DOHH2 (cell line): ENCODE measurements at regions not wholly inside any gene's neighbourhood (a gene's known extent, or its start where the extent isn't known, plus 50 kb on each side); places are given as distances from the start of the nearest gene placed in this dataset.

Source experiments
- EZH2phosphoT487 ChIP-seq: fragments of 200-600 bp; sonication (generic); IDR thresholded peaks from 2 replicates; pipeline ENCODE4 v1.6.1; 2017; ENCODE audit warnings: borderline replicate concordance, mild to moderate bottlenecking, antibody characterized with exemption, low read length, moderate library complexity, mixed read lengths
- TF ChIP-seq, protein P1 (sequence below): fragments of 200-600 bp; sonication (generic); IDR thresholded peaks from one replicate; pipeline ENCODE4 v1.5.1; 2014; ENCODE audit warnings: antibody characterized with exemption, mild to moderate bottlenecking, low read depth, low read length; ENCODE audit not compliant: poor library complexity, severe bottlenecking

DNA sequence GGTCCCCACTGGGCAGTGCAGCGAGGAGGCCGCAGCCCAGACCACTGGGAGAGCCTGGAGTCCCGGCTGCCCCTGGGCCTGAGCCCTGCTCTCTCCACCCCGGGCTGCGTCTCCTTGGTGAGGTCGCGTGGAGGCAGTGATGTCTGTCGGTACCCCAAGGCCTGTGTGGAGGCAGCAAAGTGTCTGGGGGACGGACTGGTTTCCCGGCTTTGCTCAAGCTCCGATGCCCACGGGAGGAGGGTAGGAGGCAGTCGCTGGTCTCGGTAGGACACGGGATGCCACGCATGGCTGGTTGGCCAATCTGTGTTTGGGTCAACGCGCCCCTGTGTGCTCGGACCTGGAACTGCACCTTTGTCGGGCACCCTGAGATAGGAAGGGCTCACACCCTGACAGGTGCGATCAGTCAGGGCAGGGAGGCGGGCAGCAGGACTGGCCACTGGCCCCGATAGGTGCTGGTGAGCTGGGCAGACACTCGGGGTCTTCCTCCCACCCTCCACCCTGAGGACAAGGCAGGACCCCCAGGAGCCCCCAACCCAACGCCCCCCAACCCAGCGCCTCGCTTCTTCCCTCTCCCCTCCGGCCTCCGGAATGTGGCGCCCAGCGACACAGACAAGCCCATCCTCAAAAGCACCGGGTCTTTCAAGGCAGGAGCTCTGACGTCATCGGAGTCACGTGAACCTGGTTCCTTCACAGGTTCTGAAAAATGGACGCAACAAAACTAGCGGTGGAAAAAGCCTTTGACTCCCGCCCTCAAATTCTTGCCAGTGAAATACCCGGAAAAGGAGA is 288.6 kb downstream of the NDUFA10 start:
- no peak for TF ChIP-seq EZH2phosphoT487
- TF ChIP-seq, protein P1, sequence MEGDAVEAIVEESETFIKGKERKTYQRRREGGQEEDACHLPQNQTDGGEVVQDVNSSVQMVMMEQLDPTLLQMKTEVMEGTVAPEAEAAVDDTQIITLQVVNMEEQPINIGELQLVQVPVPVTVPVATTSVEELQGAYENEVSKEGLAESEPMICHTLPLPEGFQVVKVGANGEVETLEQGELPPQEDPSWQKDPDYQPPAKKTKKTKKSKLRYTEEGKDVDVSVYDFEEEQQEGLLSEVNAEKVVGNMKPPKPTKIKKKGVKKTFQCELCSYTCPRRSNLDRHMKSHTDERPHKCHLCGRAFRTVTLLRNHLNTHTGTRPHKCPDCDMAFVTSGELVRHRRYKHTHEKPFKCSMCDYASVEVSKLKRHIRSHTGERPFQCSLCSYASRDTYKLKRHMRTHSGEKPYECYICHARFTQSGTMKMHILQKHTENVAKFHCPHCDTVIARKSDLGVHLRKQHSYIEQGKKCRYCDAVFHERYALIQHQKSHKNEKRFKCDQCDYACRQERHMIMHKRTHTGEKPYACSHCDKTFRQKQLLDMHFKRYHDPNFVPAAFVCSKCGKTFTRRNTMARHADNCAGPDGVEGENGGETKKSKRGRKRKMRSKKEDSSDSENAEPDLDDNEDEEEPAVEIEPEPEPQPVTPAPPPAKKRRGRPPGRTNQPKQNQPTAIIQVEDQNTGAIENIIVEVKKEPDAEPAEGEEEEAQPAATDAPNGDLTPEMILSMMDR = no peak
